ENCODE measurements at regions not wholly inside any gene's neighbourhood (a gene's known extent, or its start where the extent isn't known, plus 50 kb on each side); places are given as distances from the start of the nearest gene placed in this dataset.
"Not testable (repeated sequence)": the region's sequence is repeated elsewhere in the genome, so short reads cannot be mapped to it uniquely, and the experiment has no call there.

DNA sequence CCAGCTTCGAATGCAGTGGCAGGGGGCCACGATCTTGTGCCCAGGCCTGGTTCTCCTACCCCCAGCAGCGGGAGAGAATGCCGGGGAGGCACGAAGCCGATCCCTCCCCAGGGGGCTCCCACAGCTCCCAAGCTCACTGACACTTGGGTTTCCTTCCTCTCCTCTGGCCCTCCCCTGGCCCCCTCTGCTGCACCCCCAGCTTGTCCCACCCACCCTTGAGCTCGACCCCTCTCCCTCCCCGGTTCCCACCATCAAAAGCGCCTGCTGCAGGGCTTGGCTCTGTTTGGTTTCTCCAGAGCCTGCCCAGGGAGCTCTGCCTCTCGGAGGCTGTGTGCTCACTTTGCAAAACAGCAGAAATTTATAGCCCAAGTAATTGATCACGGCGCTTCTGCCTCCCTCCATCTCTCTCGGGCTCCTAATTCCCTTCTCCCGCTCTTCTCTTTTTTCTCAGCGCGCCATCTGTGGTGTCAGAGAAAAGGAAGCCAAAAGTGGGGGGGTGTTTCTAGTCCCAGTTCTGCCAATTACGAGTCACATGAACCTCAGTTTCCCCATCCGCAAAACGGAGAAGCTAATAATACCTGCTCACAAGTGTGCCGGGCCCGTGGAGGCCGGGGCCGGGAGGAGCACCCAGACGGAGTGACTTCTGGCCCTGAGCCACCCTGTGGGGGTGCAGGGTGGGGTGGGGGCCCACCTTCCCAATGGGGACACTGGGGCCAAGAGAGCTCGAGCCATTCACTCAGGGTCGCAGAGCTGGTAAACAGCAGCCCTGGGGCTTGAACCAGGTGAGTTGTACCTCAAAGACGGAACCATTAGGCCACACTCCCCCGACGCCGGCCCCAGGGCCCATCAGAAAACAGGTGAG is 141.2 kb upstream of the IER5L start:
- no peak overlapping the region for H3K4me3 ChIP-seq (ENCODE audit: low read length)
- DNase-seq (ENCODE audit: low read depth, low spot score): no peak

DNA sequence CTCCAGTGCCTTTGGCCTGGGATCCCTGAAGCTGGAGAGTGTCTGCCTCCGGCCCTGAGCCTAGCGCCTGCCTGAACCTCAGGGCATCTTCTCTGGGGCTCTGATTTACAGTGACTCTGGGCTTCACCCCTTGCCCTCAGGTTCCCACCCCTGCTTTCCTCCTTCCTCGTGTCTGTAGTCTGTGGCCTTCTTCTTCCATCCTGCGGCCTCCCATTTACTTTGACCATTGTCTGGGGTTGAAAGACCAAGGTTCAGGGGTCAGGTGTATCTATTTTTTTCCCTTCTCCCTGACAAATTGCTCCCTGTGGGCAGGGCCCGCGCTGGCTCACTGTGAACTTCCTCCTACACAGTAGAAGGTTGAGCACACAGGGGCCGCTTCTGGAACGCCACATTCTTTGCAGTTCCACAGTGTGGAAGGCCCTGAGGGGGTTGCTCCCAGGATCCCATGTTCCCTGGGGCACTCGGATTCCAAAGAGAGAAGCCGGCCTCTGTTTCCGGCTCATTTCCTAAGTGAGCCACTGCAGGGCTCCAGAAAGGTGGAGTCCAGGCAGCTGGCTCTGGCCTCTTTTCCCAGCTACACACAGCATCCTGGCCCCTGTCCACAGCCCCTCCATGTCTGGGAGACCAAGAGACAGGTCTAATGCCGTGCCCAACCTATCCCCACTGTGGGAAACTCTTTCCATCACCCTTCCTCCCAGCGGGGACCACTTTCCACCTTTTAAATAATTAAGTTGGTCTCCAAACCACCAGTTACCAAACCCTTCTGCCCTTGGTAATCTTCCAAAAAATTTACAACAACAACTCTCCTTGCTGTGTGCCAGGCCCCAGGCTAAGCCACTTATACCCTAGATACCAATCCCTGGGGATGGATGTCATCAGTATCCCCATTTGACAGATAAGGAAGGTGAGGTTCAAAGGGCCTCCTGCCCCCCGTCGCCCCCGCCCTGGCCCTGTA is 140.3 kb upstream of the IER5L start:
- no peak for DNase-seq (ENCODE audit: low read depth, low spot score)
- no peak overlapping the region for H3K4me3 ChIP-seq (ENCODE audit: low read length)

DNA sequence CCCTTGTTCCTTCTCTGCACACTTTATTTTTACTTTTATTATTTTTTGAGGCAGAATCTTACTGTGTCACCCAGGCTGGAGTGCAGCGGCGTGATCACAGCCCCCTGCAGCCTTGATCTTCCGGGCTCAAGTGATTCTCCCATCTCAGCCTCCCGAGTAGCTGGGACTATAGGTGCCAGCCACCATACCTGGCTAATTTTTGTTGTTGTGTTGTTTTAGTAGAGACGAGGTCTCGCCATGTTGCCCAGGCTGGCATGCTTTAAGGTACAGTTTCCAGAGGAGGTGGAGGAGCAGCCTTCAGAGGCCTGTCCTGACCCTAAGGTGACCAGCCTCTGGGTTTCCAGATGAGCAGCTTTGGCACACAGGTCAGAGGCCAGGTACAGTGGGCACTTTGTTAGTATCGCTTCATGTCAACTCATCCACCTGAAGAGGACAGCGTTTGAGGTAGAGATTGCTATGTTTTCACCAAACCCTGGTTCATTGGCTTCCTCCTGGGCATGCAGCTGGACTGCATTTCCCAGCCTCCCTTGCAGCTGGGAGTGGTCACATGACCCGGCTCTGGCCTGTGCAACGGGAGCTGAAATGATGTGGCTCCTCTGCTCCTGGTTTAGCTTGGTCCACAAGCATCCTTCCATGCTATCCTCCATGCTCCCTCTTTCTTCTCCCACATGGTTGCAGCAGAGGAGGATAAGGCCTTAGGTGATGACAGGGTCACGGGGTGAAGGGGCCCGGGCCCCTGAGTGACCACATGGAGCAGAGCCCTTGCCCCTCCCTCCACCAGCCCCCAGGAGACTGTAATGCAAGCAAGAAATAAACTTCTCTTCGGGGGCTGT is 139.3 kb upstream of the IER5L start:
- no peak overlapping the region for H3K4me3 ChIP-seq (ENCODE audit: low read length)
- DNase-seq (ENCODE audit: low read depth, low spot score): no peak

DNA sequence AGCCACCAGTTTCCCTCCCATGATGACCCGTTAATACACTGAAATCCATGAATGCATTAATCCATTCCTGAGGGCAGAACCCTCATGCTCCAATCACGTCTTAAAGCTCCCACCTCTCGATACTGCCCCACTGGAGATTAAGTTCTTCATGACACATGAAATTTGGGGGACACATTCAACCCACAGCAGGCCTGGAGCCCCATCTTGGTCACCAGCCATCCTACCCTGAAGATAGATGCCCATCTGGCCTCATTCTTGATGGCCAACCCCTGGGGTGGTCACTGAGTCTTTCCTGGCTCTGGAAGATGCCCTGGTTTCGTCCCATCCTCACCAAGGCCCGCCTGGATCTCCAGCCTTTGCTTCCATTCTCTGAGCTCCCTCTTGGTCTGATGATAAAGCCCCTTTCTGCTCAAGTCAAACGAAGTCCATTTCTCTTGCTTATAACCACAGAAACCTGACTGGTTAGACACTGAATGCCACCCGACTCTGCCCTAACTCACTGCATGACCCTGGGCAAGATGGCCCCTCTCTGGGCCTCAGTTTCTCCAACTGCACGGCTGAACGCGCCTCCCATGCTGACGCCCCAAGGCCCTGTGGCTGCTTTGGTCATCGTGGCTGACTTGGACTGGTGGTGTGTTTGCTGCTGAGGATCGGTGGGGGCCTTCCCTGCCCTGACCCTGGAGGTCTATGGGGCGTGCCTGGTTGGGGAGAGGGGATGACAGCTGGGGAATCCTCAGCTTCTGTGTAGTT is 138.4 kb upstream of the IER5L start:
- DNase-seq (ENCODE audit: low read depth, low spot score): no peak
- no peak overlapping the region for H3K4me3 ChIP-seq (ENCODE audit: low read length)

DNA sequence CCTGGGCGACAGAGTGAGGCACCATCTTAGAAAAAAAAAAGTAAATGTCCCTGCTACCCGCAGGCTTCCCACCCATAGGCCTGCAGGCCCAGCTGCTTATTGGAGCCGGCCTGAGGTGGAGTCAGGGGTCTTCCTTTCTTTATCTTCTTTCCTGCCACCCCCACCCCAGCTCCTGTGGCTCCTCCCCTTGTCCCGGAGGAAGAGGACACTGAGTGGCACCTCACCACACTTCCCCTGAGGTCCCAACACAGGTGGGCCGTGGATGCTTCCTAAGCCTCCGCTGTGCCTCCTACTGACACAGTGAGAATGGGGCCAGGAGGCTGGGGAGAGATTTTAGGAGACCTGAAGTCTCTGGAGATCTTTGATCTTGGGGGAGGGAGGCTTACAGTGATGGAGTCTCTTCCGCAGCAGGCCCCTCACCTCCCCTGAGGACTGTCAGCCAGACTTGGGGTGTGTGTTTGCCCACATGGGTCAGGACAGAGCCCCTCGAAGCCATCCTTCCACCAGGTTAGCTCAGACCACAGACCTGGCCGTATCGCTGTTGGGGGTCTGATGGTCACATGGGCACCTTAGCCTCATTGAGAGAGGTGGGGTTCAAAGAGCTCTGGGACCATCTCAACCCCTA is 135.4 kb upstream of the IER5L start:
- no peak overlapping the region for H3K4me3 ChIP-seq (ENCODE audit: low read length)
- no peak for DNase-seq (ENCODE audit: low read depth, low spot score)

DNA sequence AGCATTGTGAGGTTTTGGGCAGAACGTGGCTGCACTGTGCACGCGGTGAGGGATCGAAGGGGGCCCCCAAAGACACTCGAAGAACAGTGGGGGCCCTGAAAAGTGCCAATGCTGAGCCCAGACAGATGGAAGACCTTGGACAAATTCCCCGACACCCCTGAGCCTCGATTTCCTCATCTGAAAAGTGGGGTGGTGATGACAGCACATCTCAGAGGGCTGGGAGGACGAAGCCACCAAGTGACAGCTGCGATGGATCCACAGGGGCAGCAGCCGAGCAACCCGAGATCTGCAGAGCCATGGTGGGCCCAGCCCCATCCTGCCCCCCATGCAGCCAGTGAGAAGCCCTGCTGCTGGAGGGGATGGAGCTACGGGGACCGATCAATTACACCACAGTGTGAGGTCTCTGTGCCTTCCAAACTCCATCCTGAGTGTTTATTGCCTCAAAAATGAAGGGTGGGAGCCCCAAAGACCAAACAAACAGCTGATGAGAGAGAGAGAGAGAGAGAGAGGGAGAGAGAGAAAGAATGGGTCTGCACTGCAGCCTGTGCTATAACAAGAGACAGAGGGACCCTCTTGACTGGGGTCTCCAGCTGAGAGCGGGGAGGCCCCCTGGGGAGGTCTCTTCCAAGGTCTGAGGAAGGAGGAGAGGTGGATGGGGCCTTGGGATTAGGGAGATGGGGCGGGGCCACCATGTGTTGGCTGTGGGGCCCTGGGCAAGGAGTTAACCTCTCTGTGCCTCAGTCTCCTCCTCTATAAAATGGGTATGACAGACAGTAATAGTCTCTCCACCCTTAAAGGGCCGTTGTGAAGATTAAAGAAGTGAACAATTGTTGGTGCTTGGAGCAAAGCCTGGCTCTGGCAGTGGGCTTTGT is 134.4 kb upstream of the IER5L start:
- H3K4me3 ChIP-seq (ENCODE audit: low read length): no peak overlapping the region
- DNase-seq (ENCODE audit: low read depth, low spot score): no peak

DNA sequence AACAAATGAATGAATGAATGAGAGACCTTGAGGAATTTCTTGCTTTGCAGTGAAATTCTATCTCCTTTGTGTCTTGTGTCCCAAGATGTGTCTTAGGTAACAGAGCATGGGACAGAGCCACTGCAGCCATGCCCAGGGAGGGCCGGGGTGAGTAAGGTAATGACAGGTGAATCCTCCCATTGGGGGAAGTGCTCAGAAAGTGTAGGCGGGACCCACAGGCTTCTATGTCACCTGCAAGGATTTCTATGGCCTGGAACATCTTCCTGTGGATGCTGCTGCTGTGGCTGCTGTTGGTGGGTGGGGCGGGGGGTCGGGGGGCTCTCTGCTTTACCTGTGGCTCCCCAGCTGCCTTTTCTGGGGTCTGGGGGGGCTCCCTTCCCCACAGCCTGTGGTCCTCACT is 133.6 kb upstream of the IER5L start:
- DNase-seq (ENCODE audit: low read depth, low spot score): no peak
- H3K4me3 ChIP-seq (ENCODE audit: low read length): no peak overlapping the region

DNA sequence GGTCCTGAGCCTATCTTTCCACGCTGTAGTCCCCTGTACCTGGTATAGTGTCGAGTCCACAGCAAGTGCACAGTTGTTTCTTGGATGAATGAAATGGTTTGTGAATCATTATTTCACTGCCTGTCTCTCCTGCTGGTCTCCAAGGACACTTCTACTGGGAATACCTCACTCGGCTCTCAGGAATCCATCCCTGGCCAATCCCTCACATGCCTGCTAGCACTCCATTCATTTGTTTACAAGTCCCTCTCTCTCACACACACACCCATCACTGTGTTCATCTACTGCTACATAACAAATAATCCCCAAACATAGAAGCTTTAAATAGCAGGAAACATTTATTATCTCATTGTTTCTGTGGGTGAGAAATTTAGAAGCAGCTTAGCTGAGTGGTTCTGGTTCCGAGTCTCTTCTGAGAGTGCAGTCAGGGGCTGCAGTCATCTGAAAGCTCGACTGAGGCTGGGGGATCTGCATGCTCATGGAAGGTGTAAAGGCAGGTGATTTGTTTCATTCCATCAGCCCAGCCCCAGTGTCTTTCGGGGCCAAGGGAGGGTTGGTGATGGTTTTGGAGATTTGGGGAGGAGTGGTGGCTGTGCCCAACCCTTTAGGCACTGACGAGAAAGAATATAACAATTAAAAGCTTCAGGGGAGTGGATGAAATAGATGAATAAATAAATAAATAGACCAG is 132.7 kb upstream of the IER5L start:
- DNase-seq (ENCODE audit: low read depth, low spot score): no peak
- no peak overlapping the region for H3K4me3 ChIP-seq (ENCODE audit: low read length)

DNA sequence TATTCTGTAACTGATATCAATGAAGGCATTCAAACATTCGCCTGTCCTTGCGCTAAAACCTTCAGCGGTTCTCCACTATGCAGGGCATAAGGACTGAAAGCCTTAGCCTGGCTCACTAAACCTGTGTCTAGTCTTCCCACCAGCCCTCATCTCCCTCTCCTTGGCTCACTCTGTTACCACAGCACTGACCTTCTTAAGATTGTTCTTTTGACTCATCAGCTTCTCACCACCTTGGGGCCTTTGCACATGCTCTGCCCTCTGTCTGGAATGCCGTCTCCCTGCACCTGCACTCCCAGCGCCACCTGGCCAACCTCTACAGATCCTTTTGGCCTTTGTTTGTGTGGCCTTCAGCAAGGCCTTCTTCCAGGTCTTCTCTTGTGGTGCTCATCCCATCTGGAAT is 131.8 kb upstream of the IER5L start:
- no peak overlapping the region for H3K4me3 ChIP-seq (ENCODE audit: low read length)
- DNase-seq (ENCODE audit: low read depth, low spot score): no peak

DNA sequence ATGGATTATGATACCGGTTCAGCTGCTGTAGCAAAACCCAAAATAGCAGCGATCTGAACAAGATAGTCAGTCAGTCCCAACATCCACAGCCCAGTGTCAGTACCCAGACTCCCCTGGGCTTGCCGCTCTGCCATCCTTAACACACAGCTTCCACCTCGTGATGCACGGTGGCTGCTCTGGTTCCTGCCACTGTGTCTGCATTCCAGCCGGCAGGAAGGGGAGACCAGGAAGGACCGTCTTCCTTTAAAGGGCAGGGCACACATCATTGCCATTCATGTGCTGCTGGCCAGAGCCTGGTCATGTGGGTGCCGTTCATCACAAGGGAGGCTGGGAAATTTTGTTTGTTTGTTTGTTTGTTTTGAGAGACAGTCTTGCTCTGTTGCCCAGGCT is 131.0 kb upstream of the IER5L start:
- no peak overlapping the region for H3K4me3 ChIP-seq (ENCODE audit: low read length)
- DNase-seq (ENCODE audit: low read depth, low spot score): no peak

DNA sequence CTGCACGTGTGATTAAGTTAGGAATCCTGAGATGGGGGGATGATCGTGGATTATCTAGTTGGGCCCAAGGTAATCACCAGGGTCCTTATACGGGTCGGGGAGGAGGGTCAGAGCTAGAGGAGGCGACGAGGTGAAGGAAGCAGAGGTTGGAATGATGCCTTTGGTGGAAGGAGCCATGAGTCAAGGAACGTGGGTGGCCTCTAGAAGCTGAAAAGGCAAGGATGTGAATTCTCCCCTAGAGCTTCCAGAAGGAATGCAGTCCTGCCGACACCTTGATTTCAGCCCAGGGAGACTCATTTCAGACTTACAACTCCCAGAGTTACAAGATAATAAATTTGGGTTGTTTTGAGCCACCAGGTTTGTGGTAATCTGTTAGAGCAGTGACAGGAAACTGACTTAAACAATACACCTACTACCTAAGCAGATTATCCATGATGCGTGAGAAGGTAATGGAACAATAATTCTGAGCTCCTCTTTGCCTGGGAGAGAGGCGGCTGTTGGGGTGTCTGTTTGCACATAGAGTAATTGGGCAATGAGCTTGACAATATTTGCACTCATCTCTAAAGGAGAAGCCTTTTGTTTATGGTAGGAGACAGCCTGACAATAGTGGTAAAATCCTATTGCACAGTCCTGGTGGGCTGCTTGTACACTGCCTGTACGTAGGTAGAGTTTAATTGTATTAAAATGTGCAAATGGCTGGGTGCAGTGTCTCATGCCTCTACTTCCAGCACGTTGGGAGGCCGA is 129.3 kb upstream of the IER5L start:
- no peak for DNase-seq (ENCODE audit: low read depth, low spot score)
- no peak overlapping the region for H3K4me3 ChIP-seq (ENCODE audit: low read length)

DNA sequence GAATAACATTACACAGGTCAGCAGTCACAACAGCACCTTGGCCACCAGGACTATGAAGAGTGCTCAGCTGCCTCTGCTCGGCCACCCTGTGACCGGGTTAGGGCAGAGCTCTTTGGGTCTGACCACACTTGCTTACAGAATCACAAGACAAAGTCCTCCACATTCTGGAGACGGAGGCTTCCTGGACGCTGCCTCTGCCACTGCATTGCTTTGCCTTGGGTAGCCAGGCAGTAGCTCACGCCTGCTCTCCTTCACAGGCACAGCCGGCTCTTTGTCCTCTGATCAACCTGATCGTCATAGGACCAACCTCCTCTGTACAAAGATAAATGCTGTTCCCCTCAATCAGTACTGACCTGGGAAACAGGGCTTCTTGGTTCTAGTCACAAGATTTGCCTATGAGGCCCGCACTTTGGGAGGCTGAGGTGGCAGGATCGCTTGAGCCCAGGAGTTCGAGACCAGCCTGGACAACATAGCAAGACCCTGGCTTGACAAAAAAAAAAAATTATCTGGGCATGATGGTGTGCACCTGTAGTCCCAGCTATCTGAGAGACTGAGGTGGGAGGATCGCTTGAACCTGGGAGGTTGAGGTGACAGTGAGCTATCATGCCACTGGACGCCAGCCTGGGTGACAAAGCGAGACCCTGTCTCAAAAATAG is 128.4 kb upstream of the IER5L start:
- no peak for DNase-seq (ENCODE audit: low read depth, low spot score)
- H3K4me3 ChIP-seq (ENCODE audit: low read length): no peak overlapping the region

DNA sequence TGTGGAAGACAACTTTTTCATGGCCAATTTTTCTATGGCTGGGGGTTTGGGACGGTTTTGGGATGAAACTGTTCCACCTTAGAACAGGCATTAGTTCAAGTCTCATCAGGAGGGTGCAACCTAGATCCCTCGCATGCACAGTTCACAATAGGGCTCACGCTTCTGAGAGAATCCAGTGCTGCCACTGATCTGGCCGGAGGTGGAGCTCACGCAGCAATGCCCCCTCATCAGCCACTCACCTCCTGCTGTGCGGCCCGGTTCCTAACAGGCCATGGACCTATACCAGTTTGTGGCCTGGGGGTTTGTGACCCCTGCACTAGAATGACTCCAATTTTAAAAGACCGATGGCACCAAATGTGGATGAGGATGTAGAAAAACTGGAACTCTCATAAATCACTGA is 127.2 kb upstream of the IER5L start:
- H3K4me3 ChIP-seq (ENCODE audit: low read length): no peak overlapping the region
- DNase-seq (ENCODE audit: low read depth, low spot score): no peak

DNA sequence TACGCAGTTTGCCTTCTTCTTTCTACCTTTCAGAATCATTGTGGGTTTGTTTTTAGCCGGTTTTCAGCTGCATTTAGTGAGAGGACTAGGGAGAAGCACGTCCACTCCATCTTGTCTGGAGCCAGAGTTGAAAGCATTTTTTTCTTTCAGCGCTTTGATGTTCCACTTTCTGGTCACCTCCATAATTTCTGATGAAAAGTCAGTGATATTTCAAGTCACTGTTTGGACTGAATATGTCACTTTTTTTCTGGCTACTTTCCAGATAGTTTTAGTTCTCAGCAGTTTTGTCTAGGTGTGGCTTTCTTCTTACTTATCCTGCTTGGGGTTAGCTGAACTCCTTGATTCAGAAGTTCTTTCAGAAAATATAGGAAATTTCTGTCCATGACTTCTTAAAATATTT is 123.9 kb upstream of the IER5L start:
- no peak overlapping the region for H3K4me3 ChIP-seq (ENCODE audit: low read length)

DNA sequence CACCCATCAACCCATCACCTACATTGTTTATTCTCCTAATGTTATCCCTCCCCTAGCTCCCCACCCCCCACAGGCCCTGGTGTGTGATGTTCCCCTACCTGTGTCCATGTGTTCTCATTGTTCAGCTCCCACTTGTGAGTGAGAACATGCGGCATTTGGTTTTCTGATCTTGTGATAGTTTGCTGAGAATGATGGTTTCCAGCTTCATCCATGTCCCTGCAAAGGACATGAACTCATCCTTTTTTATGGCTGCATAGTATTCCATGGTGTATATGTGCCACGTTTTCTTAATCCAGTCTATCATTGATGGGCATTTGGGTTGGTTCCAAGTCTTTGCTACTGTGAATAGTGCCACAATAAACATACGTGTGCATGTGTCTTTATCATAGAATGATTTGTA is 118.1 kb upstream of the IER5L start:
- not testable (repeated sequence) for H3K4me3 ChIP-seq (ENCODE audit: low read length); DNase-seq (ENCODE audit: low read depth, low spot score)

More for the DNA sequence above, 123.9 kb upstream of the IER5L start:
- no peak for DNase-seq (ENCODE audit: low read depth, low spot score)

DNA sequence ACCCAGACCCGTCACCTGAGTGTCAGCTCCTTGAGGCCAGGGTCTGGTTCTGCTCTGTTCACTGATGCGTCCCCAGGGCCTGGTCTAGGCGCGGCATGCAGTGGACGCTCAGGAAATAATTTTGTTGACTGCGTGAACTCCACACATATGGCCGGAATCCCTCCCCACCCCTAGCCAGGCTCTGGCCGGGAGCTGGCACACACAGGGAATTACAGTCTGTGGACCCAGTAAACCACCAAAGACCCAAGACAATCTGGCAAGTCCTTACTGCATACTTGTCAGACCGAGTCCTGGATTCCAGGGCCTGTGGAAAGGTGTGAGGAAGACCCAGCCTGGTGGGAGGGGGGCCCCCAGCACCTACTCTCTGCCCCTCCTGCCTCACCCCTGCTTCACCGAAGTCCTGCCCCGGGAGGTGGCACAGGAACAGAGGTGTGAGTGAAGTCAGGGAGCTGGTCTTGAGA is 113.0 kb upstream of the IER5L start:
- H3K4me3 ChIP-seq (ENCODE audit: low read length): no peak overlapping the region
- DNase-seq (ENCODE audit: low read depth, low spot score): no peak

All from Jurkat, Clone E6-1 (cell line).